Urinary bladder (tissue), 3 donors: ENCODE measurements at regions not wholly inside any gene's neighbourhood (a gene's known extent, or its start where the extent isn't known, plus 50 kb on each side); places are given as distances from the start of the nearest gene placed in this dataset.
A peak's percentile ranks its signal among the peaks of the same experiment; 100 is the strongest.
"Not testable (repeated sequence)": the region's sequence is repeated elsewhere in the genome, so short reads cannot be mapped to it uniquely, and the experiment has no call there.

ENCODE experiments used
- DNase-seq: peaks from one replicate; pipeline ENCODE4 v3.0.0-alpha.2; 2015; ENCODE audit errors: extremely low spot score
- H3K27ac ChIP-seq: one replicate; pipeline ENCODE4 v1.5.1; 2013; ENCODE audit warnings: low read depth, mild to moderate bottlenecking, moderate library complexity
- H3K36me3 ChIP-seq: one replicate; pipeline ENCODE4 v1.6.1; 2013; ENCODE audit warnings: mild to moderate bottlenecking, moderate library complexity; ENCODE audit not compliant: insufficient read depth
- H3K4me1 ChIP-seq: one replicate; pipeline ENCODE4 v1.6.1; 2013; ENCODE audit warnings: mild to moderate bottlenecking, moderate library complexity; ENCODE audit not compliant: insufficient read depth
- H3K4me3 ChIP-seq: one replicate; pipeline ENCODE4 v1.5.1; 2013; ENCODE audit warnings: low read depth, low read length
- WGBS: extraction: QIAGEN DNeasy Blood & Tissue Kit; methylation state at CpG from one replicate; pipeline ENCODE4 v1.1.7; 2013; 5-methylcytosine and 5-hydroxymethylcytosine counted together
- donor health status: healthy with polysubstance abuse.
- donor health status: healthy.

- Histone ChIP-seq H3K27ac (no peak overlapping the region), H3K4me1 (no peaks in the 10 kb centered on the region), H3K36me3 (no peaks in the 10 kb centered on the region), H3K4me3 (no peak overlapping the region)
- 75% methylated on average over 4 of the region's 4 CpGs for WGBS
- DNase-seq = no peak
Measured at GRCh38 chr3:14057701-14058100, 67.0 kb downstream of the CHCHD4 start.

DNA sequence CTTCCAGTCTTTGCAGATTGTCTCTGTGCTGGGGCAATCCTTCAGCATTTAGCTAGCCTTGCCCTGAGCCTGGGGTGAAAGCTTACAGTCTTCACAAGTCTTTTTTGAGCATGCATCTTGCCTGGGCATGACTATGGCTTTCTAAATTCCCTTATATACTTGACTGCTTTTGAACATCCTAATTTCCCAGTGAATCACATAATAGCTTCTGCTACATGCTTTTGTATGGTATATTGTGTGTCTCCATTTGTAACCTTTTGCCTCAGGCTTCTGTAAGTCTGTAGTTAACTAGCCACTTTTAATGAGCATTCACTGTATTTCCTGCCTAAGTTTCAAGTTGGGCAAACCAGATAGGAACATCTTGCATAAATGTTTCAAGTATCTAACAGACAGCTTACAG is 76.8 kb downstream of the CHCHD4 start:
- Histone ChIP-seq H3K4me1 (no peaks in the 10 kb centered on the region), H3K36me3 (no peaks in the 10 kb centered on the region), H3K27ac (no peak overlapping the region), H3K4me3 (no peak overlapping the region)
- DNase-seq = no peak

DNA sequence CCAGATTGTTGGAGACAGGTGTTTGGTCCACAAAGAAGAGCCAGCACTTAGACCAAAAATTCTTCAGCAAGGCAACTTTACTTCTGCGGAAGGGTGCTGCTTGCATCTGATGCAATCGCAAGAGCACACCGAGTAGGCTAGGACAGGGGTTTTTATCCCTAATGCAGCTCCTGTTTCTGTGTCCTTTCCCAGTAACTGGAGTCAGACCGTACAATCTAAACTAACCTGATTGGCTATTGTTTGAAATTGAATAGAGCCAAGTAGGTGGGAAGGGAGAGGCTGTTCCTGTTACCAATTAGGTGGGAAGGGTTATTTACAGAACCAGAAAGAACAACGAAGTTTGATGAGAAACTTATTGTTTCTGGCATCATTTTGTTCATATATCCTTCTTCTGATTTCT is 77.6 kb downstream of the CHCHD4 start:
- H3K27ac ChIP-seq = no peak overlapping the region
- no peak for DNase-seq
- WGBS = 62% methylated on average over 5 of the region's 5 CpGs
- no peaks in the 10 kb centered on the region for H3K4me1 ChIP-seq
- H3K36me3 ChIP-seq = no peaks in the 10 kb centered on the region
- H3K4me3 ChIP-seq = no peak overlapping the region

DNA sequence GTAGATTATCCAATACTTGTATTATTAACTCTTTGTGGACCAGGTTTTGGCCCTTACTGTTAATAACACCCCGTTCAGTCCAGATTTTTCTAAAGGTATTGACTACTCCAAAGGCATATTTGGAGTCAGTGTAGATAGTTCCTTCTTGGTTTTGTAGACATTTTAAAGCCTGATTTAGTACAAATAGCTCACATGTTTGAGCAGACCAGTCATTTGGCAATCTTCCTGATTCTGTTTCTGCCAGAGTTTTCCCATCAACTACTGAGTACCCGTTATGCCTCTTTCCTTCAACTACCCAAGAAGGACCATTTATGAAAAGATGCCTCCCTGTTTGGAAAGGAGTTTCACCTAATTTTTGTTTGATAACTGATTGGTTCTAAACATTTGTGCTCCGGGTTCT is 82.0 kb downstream of the CHCHD4 start:
- 59% methylated on average over 3 of the region's 3 CpGs for WGBS
- H3K4me3 ChIP-seq = no peak overlapping the region
- H3K4me1 ChIP-seq = no peaks in the 10 kb centered on the region
- DNase-seq = no peak
- no peaks in the 10 kb centered on the region for H3K36me3 ChIP-seq
- H3K27ac ChIP-seq = no peak overlapping the region

- no peak overlapping the region for H3K27ac ChIP-seq
- H3K4me3 ChIP-seq = no peak overlapping the region
- no peak for DNase-seq
- 27% methylated on average over 2 of the region's 2 CpGs for WGBS
- no peaks in the 10 kb centered on the region for H3K36me3 ChIP-seq
- H3K4me1 ChIP-seq = no peaks in the 10 kb centered on the region
Measured at GRCh38 chr3:14039149-14039548, 85.5 kb downstream of the CHCHD4 start.

- H3K27ac ChIP-seq = no peak overlapping the region
- 95% methylated on average over 22 of the region's 22 CpGs for WGBS
- H3K36me3 ChIP-seq = no peaks in the 10 kb centered on the region
- DNase-seq = no peak
- H3K4me3 ChIP-seq = no peak overlapping the region
- H3K4me1 ChIP-seq = no peaks in the 10 kb centered on the region
Measured at GRCh38 chr3:14037211-14037610, 87.5 kb downstream of the CHCHD4 start.

- Histone ChIP-seq H3K4me1 (no peaks in the 10 kb centered on the region), H3K36me3 (no peaks in the 10 kb centered on the region), H3K27ac (no peak overlapping the region), H3K4me3 (no peak overlapping the region)
- 40% methylated on average over 1 of the region's 1 CpG for WGBS
- no peak for DNase-seq
Measured at GRCh38 chr3:14033023-14033422, 91.6 kb downstream of the CHCHD4 start.

DNA sequence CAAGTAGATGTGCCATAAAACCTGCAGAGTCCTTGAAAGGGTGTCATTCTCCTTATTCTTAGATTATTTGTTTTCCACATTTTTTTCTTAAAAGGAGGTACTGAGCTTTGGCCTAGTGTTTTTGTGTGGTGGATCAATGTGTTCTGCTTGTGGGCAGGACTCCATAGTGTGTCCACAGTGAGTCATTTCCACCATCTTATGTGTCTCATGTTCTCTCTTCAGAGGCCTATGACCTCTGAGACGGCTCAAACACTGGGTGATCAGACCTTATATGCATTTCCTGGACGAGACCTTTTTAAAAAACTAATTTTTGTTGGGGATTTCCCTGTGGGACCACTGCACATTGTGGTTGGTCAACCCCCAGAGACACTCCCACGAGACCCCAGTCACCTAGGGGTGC is 93.4 kb downstream of the CHCHD4 start:
- no peak for DNase-seq
- Histone ChIP-seq H3K27ac (no peak overlapping the region), H3K36me3 (no peaks in the 10 kb centered on the region), H3K4me3 (no peak overlapping the region), H3K4me1 (no peaks in the 10 kb centered on the region)
- 52% methylated on average over 3 of the region's 3 CpGs for WGBS

DNA sequence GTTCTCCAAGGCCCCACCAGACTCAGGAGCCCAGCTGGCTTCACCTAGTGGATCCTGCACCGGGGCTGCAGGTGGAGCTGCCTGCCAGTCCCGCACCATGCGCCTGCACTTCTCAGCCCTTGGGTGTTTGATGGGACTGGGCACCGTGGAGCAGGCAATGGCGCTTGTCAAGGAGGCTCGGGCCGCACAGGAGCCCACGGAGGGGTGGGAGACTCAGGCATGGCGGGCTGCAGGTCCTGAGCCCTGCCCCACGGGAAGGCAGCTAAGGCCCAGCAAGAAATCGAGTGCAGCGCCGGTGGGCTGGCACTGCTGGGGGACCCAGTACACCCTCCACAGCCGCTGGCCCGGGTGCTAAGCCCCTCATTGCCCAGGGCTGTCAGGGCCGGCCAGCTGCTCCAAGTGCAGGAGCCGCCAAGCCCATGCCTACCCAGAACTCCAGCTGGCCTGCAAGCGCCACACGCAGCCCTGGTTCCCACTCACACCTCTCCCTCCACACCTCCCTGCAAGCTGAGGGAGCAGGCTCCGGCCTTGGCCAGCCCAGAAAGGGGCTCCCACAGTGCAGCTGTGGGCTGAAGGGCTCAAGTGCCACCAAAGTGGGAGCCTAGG is 95.2 kb downstream of the CHCHD4 start:
- not testable (repeated sequence) for H3K36me3 ChIP-seq, DNase-seq, H3K27ac ChIP-seq, H3K4me1 ChIP-seq, H3K4me3 ChIP-seq
- WGBS = 88% methylated on average over 20 of the region's 20 CpGs

DNA sequence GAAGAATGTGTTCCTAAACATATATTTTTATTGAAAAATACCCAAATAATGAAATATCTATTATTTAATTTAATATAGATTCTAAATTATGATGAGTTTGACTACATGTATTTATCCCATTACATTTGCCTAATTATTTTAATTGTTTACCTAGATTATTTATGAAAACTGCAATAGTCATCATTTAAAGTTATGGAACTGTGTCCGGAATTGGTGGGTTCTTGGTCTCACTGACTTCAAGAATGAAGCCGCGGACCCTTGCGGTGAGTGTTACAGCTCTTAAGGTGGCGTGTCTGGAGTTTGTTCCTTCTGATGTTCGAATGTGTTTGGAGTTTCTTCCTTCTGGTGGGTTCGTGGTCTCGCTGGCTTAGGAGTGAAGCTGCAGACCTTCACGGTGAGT is 96.5 kb downstream of the CHCHD4 start:
- H3K27ac ChIP-seq, H3K4me3 ChIP-seq, DNase-seq, H3K36me3 ChIP-seq, H3K4me1 ChIP-seq: not testable (repeated sequence)
- WGBS = 86% methylated on average over 9 of the region's 9 CpGs

DNA sequence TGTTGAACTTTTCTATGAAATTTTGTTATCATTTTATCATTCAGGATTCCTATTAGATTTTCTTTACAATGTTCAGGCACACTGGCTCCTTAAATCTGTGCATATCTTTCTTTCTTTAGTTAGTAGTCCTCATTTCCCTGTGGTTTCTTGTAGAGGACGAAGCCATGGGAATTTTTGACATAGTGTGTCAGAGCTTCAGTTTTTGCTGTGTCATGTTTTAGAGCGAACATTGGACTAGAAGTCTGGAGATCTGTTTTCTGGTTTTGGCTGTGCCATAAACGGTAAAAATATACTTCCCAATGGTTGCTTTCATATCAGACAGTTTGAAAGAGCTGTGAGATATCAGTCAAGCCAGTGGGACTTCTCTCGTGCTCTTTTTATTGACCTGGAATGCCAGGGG is 105.2 kb downstream of the CHCHD4 start:
- H3K27ac ChIP-seq = no peak overlapping the region
- DNase-seq = no peak
- no peak overlapping the region for H3K4me3 ChIP-seq
- no peaks in the 10 kb centered on the region for H3K36me3 ChIP-seq
- no peaks in the 10 kb centered on the region for H3K4me1 ChIP-seq
- WGBS = 61% methylated on average over 4 of the region's 4 CpGs

DNA sequence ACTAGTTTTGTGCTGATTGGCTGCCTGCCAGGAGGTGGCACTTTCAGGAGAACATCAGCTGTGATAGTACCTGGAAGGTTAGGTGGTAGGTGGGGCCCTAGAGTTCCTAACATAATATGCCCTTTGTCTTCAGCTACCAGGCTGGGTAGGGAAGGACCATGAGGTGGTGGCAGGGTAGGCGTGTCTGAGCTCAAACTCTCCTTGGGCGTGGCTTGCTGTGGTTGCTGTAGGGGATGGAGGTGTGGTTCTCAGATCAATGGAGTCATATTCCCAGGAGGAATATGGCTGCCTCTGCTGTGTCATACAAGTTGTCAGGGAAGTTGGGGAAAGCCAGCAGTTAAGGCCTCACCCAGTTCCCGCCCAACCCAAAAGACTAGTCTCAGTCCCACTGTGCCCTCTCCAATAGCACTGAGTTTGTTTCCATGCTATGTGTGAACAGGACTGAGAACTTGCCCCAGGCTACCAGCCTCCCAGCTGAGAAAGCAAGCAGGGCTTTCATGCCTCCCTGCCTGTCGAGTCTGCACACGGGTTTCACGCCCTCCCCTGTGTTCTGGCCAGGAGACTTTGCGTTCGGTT is 107.7 kb downstream of the CHCHD4 start:
- WGBS = 66% methylated on average over 8 of the region's 8 CpGs
- Histone ChIP-seq H3K36me3 (no peaks in the 10 kb centered on the region), H3K4me1 (no peaks in the 10 kb centered on the region), H3K27ac (peak overlapping the region; percentile 60), H3K4me3 (no peak overlapping the region)
- no peak for DNase-seq

GRCh38 chr3:14007006-14007405 is 117.7 kb downstream of the CHCHD4 start:
- WGBS = 71% methylated on average over 4 of the region's 4 CpGs
- Histone ChIP-seq H3K27ac (no peak overlapping the region), H3K4me1 (no peaks in the 10 kb centered on the region), H3K36me3 (no peaks in the 10 kb centered on the region), H3K4me3 (no peak overlapping the region)
- DNase-seq = no peak

DNA sequence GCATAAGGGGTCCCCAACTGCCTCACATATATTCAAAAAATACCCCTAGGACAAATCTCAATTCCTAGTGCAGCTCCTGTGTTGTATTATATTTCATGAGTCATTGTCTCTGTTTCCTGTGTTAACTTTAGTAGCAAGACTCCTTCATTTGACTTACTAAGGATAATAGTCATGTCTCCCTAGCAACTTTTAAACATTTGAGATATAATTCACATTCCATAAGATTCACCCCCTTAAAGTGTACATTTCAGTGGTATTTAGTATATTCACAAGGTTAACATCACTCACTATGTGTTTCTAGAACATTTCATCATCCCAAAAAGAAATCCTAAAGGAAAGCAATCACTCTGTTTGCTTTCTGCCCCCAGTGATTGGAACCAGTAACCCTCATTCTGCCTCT is 121.3 kb upstream of the WNT7A start:
- no peak overlapping the region for H3K27ac ChIP-seq
- H3K4me3 ChIP-seq = no peak overlapping the region
- H3K4me1 ChIP-seq = no peaks in the 10 kb centered on the region
- no peak for DNase-seq
- H3K36me3 ChIP-seq = no peaks in the 10 kb centered on the region

DNA sequence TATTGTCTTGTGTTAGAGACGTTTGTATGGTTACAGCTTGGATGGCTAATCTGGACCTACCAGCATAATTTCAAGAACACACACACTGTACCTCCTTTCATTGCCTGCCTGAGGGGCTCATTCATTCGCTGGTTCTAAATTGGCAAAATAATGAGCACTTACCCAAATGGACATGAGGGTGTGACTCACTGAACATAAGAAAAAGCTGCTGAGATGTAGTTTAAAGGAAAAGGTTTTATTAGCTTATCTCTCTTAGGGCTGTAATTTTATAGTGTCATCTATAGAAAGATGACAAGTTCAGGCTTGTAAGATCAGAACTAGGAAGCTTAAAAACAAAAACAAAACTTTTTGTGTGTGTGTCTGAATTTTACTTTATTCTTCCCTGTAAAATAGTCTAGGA is 120.7 kb upstream of the WNT7A start:
- Histone ChIP-seq H3K4me3 (no peak overlapping the region), H3K36me3 (no peaks in the 10 kb centered on the region), H3K27ac (no peak overlapping the region), H3K4me1 (no peaks in the 10 kb centered on the region)
- no peak for DNase-seq
- WGBS = 52% methylated on average over 2 of the region's 2 CpGs
